Adipocyte (in vitro differentiated cells): ENCODE measurements at regions not wholly inside any gene's neighbourhood (a gene's known extent, or its start where the extent isn't known, plus 50 kb on each side); places are given as distances from the start of the nearest gene placed in this dataset.
A peak's percentile ranks its signal among the peaks of the same experiment; 100 is the strongest.
"Not testable (repeated sequence)": the region's sequence is repeated elsewhere in the genome, so short reads cannot be mapped to it uniquely, and the experiment has no call there.

Experiments
- DNase-seq: peaks from one replicate; pipeline ENCODE4 v3.0.0-alpha.2; 2015; ENCODE audit warnings: low read depth
- H3K27me3 ChIP-seq: replicated peaks from 2 replicates; pipeline ENCODE4 v1.7.0; 2013; ENCODE audit warnings: mild to moderate bottlenecking, low read length, moderate library complexity; ENCODE audit not compliant: control insufficient read depth, insufficient read depth
- H3K36me3 ChIP-seq: 2 replicates; pipeline ENCODE4 v1.7.0; 2013; ENCODE audit warnings: low read length, mild to moderate bottlenecking, moderate library complexity; ENCODE audit not compliant: control insufficient read depth, insufficient read depth, severe bottlenecking
- H3K4me1 ChIP-seq: 2 replicates; pipeline ENCODE4 v1.7.0; 2013; ENCODE audit warnings: mild to moderate bottlenecking, low read length, moderate library complexity; ENCODE audit not compliant: control insufficient read depth, insufficient read depth
- H3K4me3 ChIP-seq: 2 replicates; pipeline ENCODE4 v1.7.0; 2013; ENCODE audit warnings: mild to moderate bottlenecking, low read length, moderate library complexity
- H3K9ac ChIP-seq: 2 replicates; pipeline ENCODE4 v1.7.0; 2013; ENCODE audit warnings: mild to moderate bottlenecking, low read length, moderate library complexity
- H3K9me3 ChIP-seq: 2 replicates; pipeline ENCODE4 v1.7.0; 2013; ENCODE audit warnings: mild to moderate bottlenecking, low read length, moderate library complexity; ENCODE audit not compliant: control insufficient read depth

DNA sequence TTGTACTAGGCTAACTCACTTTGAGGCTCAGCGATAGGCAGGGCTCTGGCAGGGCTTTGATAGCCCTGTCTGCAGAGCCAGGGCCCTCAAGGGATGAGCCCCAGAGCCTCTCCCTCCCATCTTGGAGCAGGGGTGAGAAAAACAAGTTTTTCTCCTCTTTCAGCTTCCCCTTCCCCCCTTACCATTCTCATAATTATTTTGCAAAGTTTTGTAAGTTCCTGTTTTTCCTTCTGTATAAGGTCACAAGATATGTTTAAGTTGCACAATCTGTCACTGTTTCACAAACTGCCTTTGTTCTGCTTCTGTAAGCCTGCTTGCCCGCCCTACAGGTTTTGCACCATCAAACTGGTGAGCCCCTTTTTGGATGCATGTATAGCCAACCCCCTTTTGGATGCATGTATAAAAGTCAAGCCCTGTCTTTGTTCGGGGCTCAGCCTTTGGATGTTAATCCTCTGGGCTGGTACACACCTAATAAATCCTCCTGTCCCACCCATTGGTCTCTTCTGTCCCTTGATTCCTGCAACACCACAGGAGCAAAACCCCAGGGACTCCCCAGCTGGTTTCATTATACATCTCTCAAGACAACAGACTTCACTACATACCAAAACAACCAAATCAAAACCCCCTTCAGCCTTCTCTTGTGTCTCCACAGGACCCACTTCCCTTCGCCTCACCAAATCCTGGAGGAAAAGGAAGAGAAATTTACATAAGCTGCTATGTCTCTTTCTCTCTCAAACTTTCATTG is 52.5 kb upstream of the RESF1 start:
- Histone ChIP-seq H3K4me3 (no peak overlapping the region), H3K4me1 (peaks cover 4% of the 10 kb centered on the region), H3K36me3 (no peaks in the 10 kb centered on the region), H3K9ac (peak overlapping the region; percentile 28), H3K27me3 (no peaks in the 10 kb centered on the region), H3K9me3 (peaks cover 9% of the 10 kb centered on the region)
- no peak for DNase-seq

- peaks cover 3% of the 10 kb centered on the region for H3K9me3 ChIP-seq
- no peak for DNase-seq
- H3K27me3 ChIP-seq = no peaks in the 10 kb centered on the region
Measured at GRCh38 chr12:31903025-31903424, 56.2 kb upstream of the RESF1 start.

DNA sequence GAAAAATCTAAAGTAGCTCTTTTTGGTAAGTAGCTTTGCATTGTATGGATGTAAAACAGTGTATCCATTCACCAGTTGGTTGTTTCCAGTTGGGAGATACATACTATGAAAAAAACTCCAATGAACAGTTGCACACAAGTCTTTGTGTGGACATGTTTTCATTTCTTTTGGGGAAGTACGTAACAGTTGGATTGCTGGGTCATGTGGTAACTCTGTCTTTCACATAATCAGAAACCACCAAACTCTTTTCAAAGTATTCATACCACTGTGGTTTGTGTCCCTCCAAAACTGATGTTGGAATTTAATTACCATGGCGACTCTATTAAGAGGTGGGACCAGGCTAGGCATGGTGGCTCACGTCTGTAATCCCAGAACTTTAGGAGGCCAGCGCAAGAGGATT is 58.9 kb upstream of the RESF1 start:
- Histone ChIP-seq H3K36me3 (no peaks in the 10 kb centered on the region), H3K4me3 (no peak overlapping the region)
- no peak for DNase-seq

More at GRCh38 chr12:31903025-31903424, 56.2 kb upstream of the RESF1 start:
- Histone ChIP-seq H3K9ac (no peak overlapping the region), H3K4me3 (no peak overlapping the region), H3K36me3 (no peaks in the 10 kb centered on the region), H3K4me1 (peaks cover 4% of the 10 kb centered on the region)

GRCh38 chr12:31899109-31899508 is 60.1 kb upstream of the RESF1 start:
- DNase-seq = no peak
- Histone ChIP-seq H3K4me1 (no peaks in the 10 kb centered on the region), H3K9ac (no peak overlapping the region), H3K27me3 (peaks cover 3% of the 10 kb centered on the region), H3K9me3 (no peaks in the 10 kb centered on the region), H3K4me3 (no peak overlapping the region), H3K36me3 (no peaks in the 10 kb centered on the region)

More for the DNA sequence above, 58.9 kb upstream of the RESF1 start:
- Histone ChIP-seq H3K9me3 (no peaks in the 10 kb centered on the region), H3K4me1 (no peaks in the 10 kb centered on the region), H3K27me3 (peaks cover 3% of the 10 kb centered on the region), H3K9ac (no peak overlapping the region)

- Histone ChIP-seq H3K4me3 (no peak overlapping the region), H3K9me3 (no peaks in the 10 kb centered on the region), H3K36me3 (no peaks in the 10 kb centered on the region), H3K27me3 (peaks cover 3% of the 10 kb centered on the region), H3K4me1 (no peaks in the 10 kb centered on the region), H3K9ac (no peak overlapping the region)
- DNase-seq = no peak
Measured at GRCh38 chr12:31897781-31898503, 61.3 kb upstream of the RESF1 start.

DNA sequence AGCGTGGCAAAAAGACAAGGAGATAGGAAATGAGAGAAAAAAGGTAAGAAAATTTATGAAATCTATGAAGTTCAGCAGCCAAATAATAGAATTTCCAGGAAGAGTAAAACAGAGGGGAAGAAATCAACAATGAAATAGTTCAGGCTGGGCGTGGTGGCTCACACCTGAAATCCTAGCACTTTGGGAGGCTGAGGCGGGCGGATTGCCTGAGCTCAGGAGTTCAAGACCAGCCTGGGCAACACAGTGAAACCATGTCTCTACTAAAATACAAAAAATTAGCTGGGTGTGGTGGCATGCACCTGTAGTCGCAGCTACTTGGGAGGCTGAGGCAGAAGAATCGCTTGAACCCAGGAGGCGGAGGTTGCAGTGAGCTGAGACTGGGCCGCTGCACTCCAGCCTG is 62.1 kb upstream of the RESF1 start:
- H3K36me3 ChIP-seq, H3K4me1 ChIP-seq, H3K9ac ChIP-seq, H3K9me3 ChIP-seq, DNase-seq, H3K4me3 ChIP-seq, H3K27me3 ChIP-seq: not testable (repeated sequence)

DNA sequence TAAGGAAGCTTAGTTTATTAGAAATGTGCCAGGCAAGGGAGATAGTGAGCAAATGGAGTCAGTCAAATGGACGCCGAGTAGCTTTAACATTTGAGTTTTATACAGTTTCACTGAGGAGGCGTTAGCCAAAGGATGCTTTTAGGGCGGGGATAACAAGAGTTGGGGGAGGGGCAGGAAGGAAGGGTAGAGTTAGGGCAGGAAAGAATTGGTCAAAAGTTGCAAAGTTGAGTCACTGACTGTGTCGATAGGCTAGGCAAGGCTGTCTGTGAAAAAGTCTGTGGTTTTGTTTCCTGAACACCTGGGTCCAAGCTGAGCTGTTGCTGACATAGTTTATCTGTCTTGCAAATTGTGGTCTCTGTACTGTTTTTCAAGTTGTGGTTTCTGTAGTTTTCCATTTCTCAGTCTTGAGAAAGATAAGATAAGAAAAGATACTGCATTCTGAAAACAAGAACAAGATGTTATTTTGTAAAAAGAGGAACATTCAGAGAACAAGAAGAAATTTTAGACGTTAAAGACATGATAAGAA is 62.6 kb upstream of the RESF1 start:
- no peak overlapping the region for H3K9ac ChIP-seq
- no peak for DNase-seq
- no peaks in the 10 kb centered on the region for H3K9me3 ChIP-seq
- H3K4me3 ChIP-seq = no peak overlapping the region
- H3K36me3 ChIP-seq = no peaks in the 10 kb centered on the region
- H3K4me1 ChIP-seq = no peaks in the 10 kb centered on the region
- peaks cover 3% of the 10 kb centered on the region for H3K27me3 ChIP-seq

GRCh38 chr12:31895449-31896150 is 63.6 kb upstream of the RESF1 start:
- H3K4me1 ChIP-seq = no peaks in the 10 kb centered on the region
- no peak overlapping the region for H3K4me3 ChIP-seq
- peaks cover 3% of the 10 kb centered on the region for H3K27me3 ChIP-seq
- no peaks in the 10 kb centered on the region for H3K36me3 ChIP-seq
- no peak overlapping the region for H3K9ac ChIP-seq
- H3K9me3 ChIP-seq = no peaks in the 10 kb centered on the region
- DNase-seq = no peak

DNA sequence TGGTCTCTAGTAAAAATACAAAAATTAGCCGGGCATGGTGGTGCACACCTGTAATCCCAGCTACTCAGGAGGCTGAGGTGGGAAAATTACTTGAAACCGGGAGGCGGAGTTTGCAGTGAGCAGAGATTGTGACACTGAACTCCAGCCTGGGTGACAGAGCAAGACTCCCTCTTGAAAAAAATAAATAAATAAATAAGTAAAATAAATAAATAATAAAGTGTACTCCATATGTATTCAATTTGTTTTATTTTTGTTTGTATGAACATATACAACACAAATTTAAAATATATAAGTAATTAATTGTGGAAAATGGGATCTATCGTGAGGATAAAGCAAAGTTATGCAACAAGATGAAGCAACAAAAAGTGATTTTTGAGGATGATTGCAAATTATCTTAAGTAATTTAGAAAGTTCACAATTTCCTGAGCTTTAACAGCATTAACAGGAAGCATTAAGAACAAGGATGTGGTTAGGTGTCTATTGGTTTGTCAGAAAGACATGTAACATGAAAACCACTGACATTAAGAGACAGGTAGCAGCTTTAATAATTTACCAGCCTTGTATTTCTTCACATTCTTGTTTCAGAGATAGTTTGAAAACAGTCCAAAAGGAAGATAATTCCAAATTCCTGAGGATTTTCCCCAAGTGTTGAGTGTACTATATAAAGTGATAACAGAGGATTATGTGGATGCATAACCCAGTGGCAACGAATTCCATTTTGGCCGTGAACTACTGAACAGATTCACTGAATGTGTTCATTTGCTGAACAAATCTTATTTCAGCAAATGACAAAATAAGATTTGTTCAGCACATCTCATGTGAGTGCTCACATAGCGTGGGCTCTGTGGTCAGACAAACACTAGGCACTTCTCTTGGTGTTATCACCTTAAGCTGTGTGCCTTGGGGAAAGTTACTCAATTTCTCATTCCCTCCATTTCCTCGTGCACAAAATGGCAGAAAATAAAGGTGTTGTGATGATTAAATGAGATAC is 68.6 kb upstream of the RESF1 start:
- H3K4me3 ChIP-seq = no peak overlapping the region

GRCh38 chr12:31887109-31887811 is 72.0 kb upstream of the RESF1 start:
- DNase-seq = no peak
- Histone ChIP-seq H3K4me1 (no peaks in the 10 kb centered on the region), H3K9me3 (peaks cover 11% of the 10 kb centered on the region), H3K27me3 (no peaks in the 10 kb centered on the region), H3K36me3 (no peaks in the 10 kb centered on the region), H3K9ac (no peak overlapping the region), H3K4me3 (no peak overlapping the region)

More for the DNA sequence above, 68.6 kb upstream of the RESF1 start:
- Histone ChIP-seq H3K9me3 (peaks cover 11% of the 10 kb centered on the region), H3K36me3 (no peaks in the 10 kb centered on the region), H3K27me3 (peaks cover 3% of the 10 kb centered on the region), H3K9ac (no peak overlapping the region), H3K4me1 (no peaks in the 10 kb centered on the region)
- no peak for DNase-seq
